Neuronal stem cell (in vitro differentiated cells): ENCODE measurements at regions not wholly inside any gene's neighbourhood (a gene's known extent, or its start where the extent isn't known, plus 50 kb on each side); places are given as distances from the start of the nearest gene placed in this dataset.
"Not testable (repeated sequence)": the region's sequence is repeated elsewhere in the genome, so short reads cannot be mapped to it uniquely, and the experiment has no call there.

Experiments used
- DNase-seq: peaks from one replicate; pipeline ENCODE4 v3.0.0-alpha.2; 2013; ENCODE audit warnings: low spot score
- H2AFZ ChIP-seq: one replicate; pipeline ENCODE4 v1.6.1; 2013; ENCODE audit warnings: mild to moderate bottlenecking, low read length, inconsistent platforms
- H2AK5ac ChIP-seq: 2 replicates; pipeline ENCODE4 v1.6.1; 2013; ENCODE audit warnings: low read depth, mild to moderate bottlenecking, inconsistent platforms, low read length, moderate library complexity, mixed read lengths
- H2BK120ac ChIP-seq: 2 replicates; pipeline ENCODE4 v1.6.1; 2013; ENCODE audit warnings: low read depth, mild to moderate bottlenecking, inconsistent platforms, low read length, moderate library complexity, mixed read lengths
- H2BK12ac ChIP-seq: one replicate; pipeline ENCODE4 v1.6.1; 2013; ENCODE audit warnings: low read length, inconsistent platforms
- H2BK15ac ChIP-seq: 2 replicates; pipeline ENCODE4 v1.6.1; 2013; ENCODE audit warnings: mild to moderate bottlenecking, low read length, inconsistent platforms, mixed read lengths
- H2BK5ac ChIP-seq: one replicate; pipeline ENCODE4 v1.6.1; 2013; ENCODE audit warnings: inconsistent platforms, mild to moderate bottlenecking, low read length, moderate library complexity
- H3K14ac ChIP-seq: one replicate; pipeline ENCODE4 v1.6.1; 2013; ENCODE audit warnings: low read length, inconsistent platforms
- H3K18ac ChIP-seq: 2 replicates; pipeline ENCODE4 v1.6.1; 2013; ENCODE audit warnings: low read length, inconsistent platforms
- H3K23ac ChIP-seq: 2 replicates; pipeline ENCODE4 v1.6.1; 2013; ENCODE audit warnings: low read depth, mild to moderate bottlenecking, mixed read lengths, low read length, inconsistent platforms; ENCODE audit not compliant: poor library complexity
- H3K27ac ChIP-seq: replicated peaks from 3 replicates; pipeline ENCODE4 v1.5.1; 2013; ENCODE audit warnings: low read length, inconsistent platforms
- H3K27me3 ChIP-seq, 3 experiments: 2 replicates each; pipeline ENCODE4 v1.6.1; 2013; ENCODE audit warnings: low read length in 3 of 3, mild to moderate bottlenecking in 2 of 3, inconsistent platforms in 1 of 3, low read depth in 1 of 3, mixed read lengths in 1 of 3, moderate library complexity in 1 of 3; ENCODE audit not compliant: control insufficient read depth in 3 of 3, insufficient read depth in 3 of 3
- H3K36me3 ChIP-seq, 2 donors: replicated peaks in 1 of 2; 2 replicates each; pipeline ENCODE4 v1.6.1; 2013; ENCODE audit warnings: low read length in 2 of 2; ENCODE audit not compliant: control insufficient read depth in 2 of 2, insufficient read depth in 2 of 2
- H3K4ac ChIP-seq: 2 replicates; pipeline ENCODE4 v1.6.1; 2013; ENCODE audit warnings: inconsistent platforms, mild to moderate bottlenecking, low read length, moderate library complexity
- H3K4me1 ChIP-seq, 2 donors: 1 replicate in 1 of 2; 2 replicates in 1 of 2; pipeline ENCODE4 v1.6.1; 2013; ENCODE audit warnings: low read length in 2 of 2, low read depth in 1 of 2; ENCODE audit not compliant: control insufficient read depth in 2 of 2, insufficient read depth in 1 of 2
- H3K4me2 ChIP-seq: one replicate; pipeline ENCODE4 v1.6.1; 2013; ENCODE audit warnings: mild to moderate bottlenecking, low read length, inconsistent platforms; ENCODE audit not compliant: insufficient read depth, poor library complexity, severe bottlenecking
- H3K4me3 ChIP-seq, 2 donors: 2 replicates each; pipeline ENCODE4 v1.5.1; 2013; ENCODE audit warnings: low read length in 2 of 2, mild to moderate bottlenecking in 2 of 2, inconsistent platforms in 1 of 2, moderate library complexity in 1 of 2
- H3K79me1 ChIP-seq: one replicate; pipeline ENCODE4 v1.6.1; 2013; ENCODE audit warnings: low read depth, mild to moderate bottlenecking, inconsistent platforms, low read length, moderate library complexity
- H3K9ac ChIP-seq: one replicate; pipeline ENCODE4 v1.6.1; 2013; ENCODE audit warnings: mild to moderate bottlenecking, low read depth, low read length, inconsistent platforms; ENCODE audit not compliant: poor library complexity
- H3K9me3 ChIP-seq, 2 donors: replicated peaks in 1 of 2; 2 replicates each; pipeline versions ENCODE3 to v1.6.1; 2013; ENCODE audit warnings: low read length in 2 of 2, mild to moderate bottlenecking in 2 of 2, inconsistent platforms in 1 of 2, low read depth in 1 of 2, mixed read lengths in 1 of 2, moderate library complexity in 1 of 2; ENCODE audit not compliant: control insufficient read depth in 2 of 2, insufficient read depth in 1 of 2
- H4K8ac ChIP-seq: one replicate; pipeline ENCODE4 v1.6.1; 2013; ENCODE audit warnings: low read depth, mild to moderate bottlenecking, inconsistent platforms, low read length, moderate library complexity
- H4K91ac ChIP-seq: one replicate; pipeline ENCODE4 v1.6.1; 2013; ENCODE audit warnings: low read length, low read depth, mild to moderate bottlenecking, inconsistent platforms; ENCODE audit not compliant: poor library complexity
- WGBS, 2 donors: extraction: QIAGEN DNeasy Blood & Tissue Kit; methylation state at CpG; one replicate each; pipeline ENCODE4 v1.1.7; 2013; ENCODE audit warnings: missing lambda C conversion rate in 2 of 2, mixed read lengths in 1 of 2; ENCODE audit not compliant: insufficient read length in 2 of 2, insufficient replicate concordance in 1 of 2; ENCODE audit errors: extremely low coverage in 2 of 2; 5-methylcytosine and 5-hydroxymethylcytosine counted together

- WGBS, 2 donors = no CpG with 5 or more reads among the region's 1 CpG
- H3K36me3 ChIP-seq = no peaks in the 10 kb centered on the region
- H3K27ac ChIP-seq = no peak overlapping the region
Measured at GRCh38 chr13:84096216-84096615, 213.9 kb upstream of the SLITRK1 start.

GRCh38 chr13:84088996-84089395, 206.7 kb upstream of the SLITRK1 start:
- no peak overlapping the region for H3K27ac ChIP-seq

More at GRCh38 chr13:84096216-84096615, 213.9 kb upstream of the SLITRK1 start:
- H3K27me3 ChIP-seq = no peaks in the 10 kb centered on the region
- no peak overlapping the region for H2AFZ ChIP-seq
- no peak overlapping the region for H3K14ac ChIP-seq
- DNase-seq = no peak
- no peak overlapping the region for H3K4me3 ChIP-seq
- H2BK12ac ChIP-seq = no peak overlapping the region
- H2AK5ac ChIP-seq = no peak overlapping the region
- H3K79me1 ChIP-seq = no peaks in the 10 kb centered on the region
- H4K8ac ChIP-seq = no peak overlapping the region
- H3K18ac ChIP-seq = no peak overlapping the region
- H2BK5ac ChIP-seq = no peak overlapping the region
- no peak overlapping the region for H3K23ac ChIP-seq
- no peak overlapping the region for H3K9ac ChIP-seq
- no peaks in the 10 kb centered on the region for H3K4me1 ChIP-seq
- no peak overlapping the region for H3K4me2 ChIP-seq
- H3K4ac ChIP-seq = no peak overlapping the region
- no peaks in the 10 kb centered on the region for H3K9me3 ChIP-seq
- no peak overlapping the region for H2BK15ac ChIP-seq
- H4K91ac ChIP-seq = no peak overlapping the region
- no peak overlapping the region for H2BK120ac ChIP-seq

DNA sequence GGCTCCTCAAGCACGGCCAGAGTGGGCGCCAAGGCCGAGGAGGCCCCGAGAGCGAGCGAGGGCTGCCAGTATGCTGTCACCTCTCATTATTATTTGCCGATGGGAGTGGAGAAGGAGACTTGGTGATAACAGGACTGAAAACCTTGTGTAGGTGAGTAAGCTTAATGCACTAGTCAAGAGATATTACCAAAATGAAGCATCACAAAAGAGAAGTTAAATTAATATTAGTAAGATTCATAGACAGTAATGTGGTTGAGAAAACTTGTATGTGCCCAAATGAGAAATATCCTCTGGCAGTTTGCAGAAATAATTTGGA, 204.5 kb upstream of the SLITRK1 start:
- H3K4me1 ChIP-seq = no peaks in the 10 kb centered on the region
- no peak for DNase-seq
- H3K18ac ChIP-seq = no peak overlapping the region
- H3K23ac ChIP-seq = no peak overlapping the region
- no peak overlapping the region for H2BK120ac ChIP-seq
- H3K27me3 ChIP-seq = no peaks in the 10 kb centered on the region
- H2BK12ac ChIP-seq = no peak overlapping the region
- no peak overlapping the region for H2AFZ ChIP-seq
- H3K14ac ChIP-seq = no peak overlapping the region
- WGBS, 2 donors = no CpG with 5 or more reads among the region's 7 CpGs
- no peak overlapping the region for H3K4me3 ChIP-seq
- H3K9me3 ChIP-seq = no peaks in the 10 kb centered on the region
- H4K8ac ChIP-seq = no peak overlapping the region
- H3K36me3 ChIP-seq = no peaks in the 10 kb centered on the region
- no peak overlapping the region for H3K4ac ChIP-seq
- H3K79me1 ChIP-seq = no peaks in the 10 kb centered on the region
- no peak overlapping the region for H3K4me2 ChIP-seq
- H4K91ac ChIP-seq = no peak overlapping the region
- H3K27ac ChIP-seq = no peak overlapping the region
- H2BK15ac ChIP-seq = no peak overlapping the region
- no peak overlapping the region for H2AK5ac ChIP-seq
- no peak overlapping the region for H2BK5ac ChIP-seq
- H3K9ac ChIP-seq = no peak overlapping the region

More at GRCh38 chr13:84088996-84089395, 206.7 kb upstream of the SLITRK1 start:
- Histone ChIP-seq H3K4me1 (no peaks in the 10 kb centered on the region), H4K8ac (no peak overlapping the region), H3K4me3 (no peak overlapping the region), H2AK5ac (no peak overlapping the region), H2BK120ac (no peak overlapping the region), H4K91ac (no peak overlapping the region), H3K36me3 (no peaks in the 10 kb centered on the region), H3K4ac (no peak overlapping the region), H3K9me3 (no peaks in the 10 kb centered on the region), H3K23ac (no peak overlapping the region), H3K79me1 (no peaks in the 10 kb centered on the region), H2BK5ac (no peak overlapping the region), H3K27me3 (no peaks in the 10 kb centered on the region), H3K14ac (no peak overlapping the region), H2BK15ac (no peak overlapping the region), H3K9ac (no peak overlapping the region), H3K4me2 (no peak overlapping the region), H3K18ac (no peak overlapping the region), H2BK12ac (no peak overlapping the region), H2AFZ (no peak overlapping the region)
- DNase-seq = no peak
- WGBS, 2 donors = no CpG with 5 or more reads among the region's 1 CpG

GRCh38 chr13:84086098-84086846, 204.0 kb upstream of the SLITRK1 start:
- not testable (repeated sequence) for H3K9me3 ChIP-seq, H3K4me3 ChIP-seq

More at GRCh38 chr13:84086098-84086846, 204.0 kb upstream of the SLITRK1 start:
- H3K79me1 ChIP-seq, H3K27me3 ChIP-seq, H2BK5ac ChIP-seq, H2AFZ ChIP-seq, H2BK15ac ChIP-seq, H3K4me1 ChIP-seq, H3K4ac ChIP-seq, H2BK120ac ChIP-seq, H3K36me3 ChIP-seq, DNase-seq, H3K23ac ChIP-seq, H3K4me2 ChIP-seq, H3K27ac ChIP-seq, H3K18ac ChIP-seq, H2AK5ac ChIP-seq, H4K8ac ChIP-seq, H3K14ac ChIP-seq, H2BK12ac ChIP-seq, H4K91ac ChIP-seq, H3K9ac ChIP-seq: not testable (repeated sequence)
- no CpG with 5 or more reads among the region's 49 CpGs for WGBS, 2 donors
